PC-9 (cell line): ENCODE measurements at regions not wholly inside any gene's neighbourhood (a gene's known extent, or its start where the extent isn't known, plus 50 kb on each side); places are given as distances from the start of the nearest gene placed in this dataset.

Source experiments
- CTCF ChIP-seq: fragments of 200-600 bp; sonication (generic); conservative IDR thresholded peaks from 2 replicates; pipeline ENCODE4 v1.6.1; 2017; ENCODE audit warnings: mixed run types, antibody characterized with exemption, mild to moderate bottlenecking, moderate library complexity
- EZH2 ChIP-seq: fragments of 200-600 bp; sonication (generic); IDR thresholded peaks from 2 replicates; pipeline ENCODE4 v1.8.0; 2017; ENCODE audit warnings: antibody characterized with exemption, low read depth

DNA sequence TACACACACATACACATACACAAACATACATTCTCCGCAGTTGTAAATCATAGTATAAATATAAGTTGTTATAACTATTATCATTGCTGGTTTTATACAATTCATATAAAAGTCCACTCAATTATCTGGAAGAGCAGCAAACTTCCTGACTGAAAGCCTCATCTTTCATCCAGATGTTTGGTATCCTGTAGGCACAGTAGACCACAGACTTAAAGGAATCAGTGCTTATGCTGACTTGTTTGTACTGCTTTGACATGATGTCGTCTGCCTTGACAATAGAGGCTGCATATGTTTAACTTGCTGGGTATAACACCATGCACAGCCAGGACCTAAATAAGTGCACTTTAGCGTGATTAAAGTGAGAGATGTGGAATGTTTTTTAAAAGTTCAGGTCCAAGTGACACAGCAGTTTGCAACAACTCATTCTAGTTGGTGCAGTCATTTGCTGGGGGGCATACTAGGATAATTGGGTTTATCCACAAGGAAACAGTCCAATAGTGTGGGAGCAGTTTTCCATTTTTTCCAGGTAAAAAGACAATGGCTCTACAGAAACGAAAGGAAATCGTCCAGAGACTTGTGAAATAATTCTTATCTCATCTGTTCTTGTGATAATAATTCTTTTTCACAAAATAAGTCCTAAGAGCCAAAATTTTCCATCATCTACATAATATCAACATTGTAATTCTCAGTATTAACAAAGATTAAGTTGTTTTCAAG, 110.3 kb upstream of the TSPAN2 start:
- TF ChIP-seq CTCF (no peak), EZH2 (no peak)
